ENCODE measurements at regions not wholly inside any gene's neighbourhood (a gene's known extent, or its start where the extent isn't known, plus 50 kb on each side); places are given as distances from the start of the nearest gene placed in this dataset.

DNA sequence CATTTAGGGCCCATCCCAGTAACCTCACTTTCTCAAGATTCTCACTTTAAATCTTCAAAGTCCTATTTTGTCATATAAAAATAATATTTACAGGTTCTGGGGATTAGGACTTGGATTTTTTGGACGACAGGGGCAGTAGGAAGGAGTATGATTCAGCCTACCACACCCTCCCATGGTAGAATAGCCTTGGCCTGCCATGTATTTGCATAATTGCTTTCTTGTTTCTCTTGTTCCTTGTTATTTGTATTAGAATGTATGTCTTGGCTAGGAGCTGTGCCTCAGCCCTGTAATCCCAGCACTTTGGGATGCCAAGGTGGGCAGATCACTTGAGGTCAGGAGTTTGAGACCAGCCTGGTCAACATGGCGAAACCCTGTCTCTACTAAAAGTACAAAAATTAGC is 92.5 kb downstream of the ELAPOR2 start:
- Histone ChIP-seq H3K79me2 (ENCODE audit: insufficient read depth, low read length) (peaks cover 3% of the 10 kb centered on the region; the same call in 1 of the 2 replicates), H2BK12ac (ENCODE audit: insufficient read length, low read depth, low read length) (no peak overlapping the region), H3K56ac (ENCODE audit: insufficient read length, low read depth, low read length) (no peak overlapping the region), H3K14ac (ENCODE audit: insufficient read depth, low read length) (peak overlapping the region; percentile 39; the same call in 1 of the 2 replicates), H3K18ac (ENCODE audit: insufficient read length, low read depth, low read length) (peak overlapping the region; percentile 40), H2BK20ac (ENCODE audit: low read depth, low read length, poor library complexity, severe bottlenecking) (no peak overlapping the region), H2AK5ac (ENCODE audit: insufficient read length, low read length) (no peak overlapping the region), H3K23ac (ENCODE audit: insufficient read length, low read depth, low read length) (no peak overlapping the region), H3K27ac (ENCODE audit: insufficient read length, low read depth, low read length) (no peak overlapping the region), H4K5ac (ENCODE audit: insufficient read length, low read depth, low read length) (no peak overlapping the region), H2AFZ (ENCODE audit: low read length) (no peak overlapping the region), H3K27me3 (ENCODE audit: insufficient read depth, low read length) (no peaks in the 10 kb centered on the region), H3K9me3 (ENCODE audit: control insufficient read depth, low read depth, low read length) (no peaks in the 10 kb centered on the region), H2BK15ac (ENCODE audit: low read depth, low read length) (no peak overlapping the region), H3K79me1 (ENCODE audit: insufficient read depth, low read depth, low read length, poor library complexity, severe bottlenecking) (no peaks in the 10 kb centered on the region), H2BK120ac (ENCODE audit: low read depth, low read length, poor library complexity, severe bottlenecking) (no peak overlapping the region), H3K4me2 (ENCODE audit: insufficient read depth, insufficient read length, low read length) (no peak overlapping the region), H3K23me2 (ENCODE audit: insufficient read length, low read depth, low read length, poor library complexity, severe bottlenecking) (no peaks in the 10 kb centered on the region), H3K4me1 (ENCODE audit: insufficient read depth, low read length) (peaks cover 11% of the 10 kb centered on the region; the same call in 1 of the 2 replicates), H4K91ac (ENCODE audit: insufficient read length, low read depth, low read length) (no peak overlapping the region), H4K8ac (replicated peaks; ENCODE audit: insufficient read length, low read depth, low read length) (no peak overlapping the region), H3T11ph (ENCODE audit: low read length) (no peak overlapping the region), H3K4ac (ENCODE audit: low read depth, low read length) (no peak overlapping the region), H4K20me1 (ENCODE audit: control insufficient read depth, insufficient read depth, insufficient read length) (no peaks in the 10 kb centered on the region), H2BK5ac (ENCODE audit: insufficient read length, low read length) (no peak overlapping the region), H3K9ac (ENCODE audit: extremely low read depth, insufficient read length, low read length) (no peak overlapping the region)
- Mint-ChIP-seq H3K4me3 (no peak overlapping the region), H3K27ac (peak overlapping the region in 2 of 3 experiments; percentile 79 to 88; a peak in 4 of 7 replicates), H3K4me1 (peaks cover 55 to 56% of the 10 kb centered on the region in 2 experiments), H3K9me3 (no peaks in the 10 kb centered on the region), H3K36me3 (ENCODE audit: insufficient read depth in 1 of 3, low read depth in 3 of 3) (peaks cover 0 to 3% (median 0%) of the 10 kb centered on the region in 3 experiments; a peak in 2 of 7 replicates), H3K27me3 (ENCODE audit: low read depth) (no peaks in the 10 kb centered on the region)
- DNase-seq: no peak
- WGBS (ENCODE audit: extremely low coverage, insufficient read length, low lambda C conversion rate): no CpG with 5 or more reads among the region's 2 CpGs
- TF ChIP-seq CTCF (conservative IDR thresholded peaks at IDR 0.05): no peak

Data from H9 (cell line).